Neural progenitor cell (in vitro differentiated cells): ENCODE measurements at regions not wholly inside any gene's neighbourhood (a gene's known extent, or its start where the extent isn't known, plus 50 kb on each side); places are given as distances from the start of the nearest gene placed in this dataset.

Experiments used
- CTCF ChIP-seq: fragments of 200-600 bp; sonication (generic); IDR thresholded peaks from 2 replicates; pipeline ENCODE4 v1.5.1; 2017; ENCODE audit warnings: antibody characterized with exemption, mild to moderate bottlenecking
- EZH2 ChIP-seq: fragments of 200-600 bp; sonication (generic); IDR thresholded peaks from 2 replicates; pipeline ENCODE4 v1.6.1; 2017; ENCODE audit warnings: antibody characterized with exemption, mild to moderate bottlenecking, moderate library complexity
- EZH2phosphoT487 ChIP-seq: fragments of 200-600 bp; sonication (generic); IDR thresholded peaks from 2 replicates; pipeline ENCODE4 v1.6.1; 2017; ENCODE audit warnings: antibody characterized with exemption

- no peak for TF ChIP-seq EZH2
- no peak for TF ChIP-seq CTCF
- no peak for TF ChIP-seq EZH2phosphoT487
Measured at GRCh38 chr16:24634919-24635318, 94.5 kb upstream of the TNRC6A start.
